ENCODE measurements at regions not wholly inside any gene's neighbourhood (a gene's known extent, or its start where the extent isn't known, plus 50 kb on each side); places are given as distances from the start of the nearest gene placed in this dataset.

DNA sequence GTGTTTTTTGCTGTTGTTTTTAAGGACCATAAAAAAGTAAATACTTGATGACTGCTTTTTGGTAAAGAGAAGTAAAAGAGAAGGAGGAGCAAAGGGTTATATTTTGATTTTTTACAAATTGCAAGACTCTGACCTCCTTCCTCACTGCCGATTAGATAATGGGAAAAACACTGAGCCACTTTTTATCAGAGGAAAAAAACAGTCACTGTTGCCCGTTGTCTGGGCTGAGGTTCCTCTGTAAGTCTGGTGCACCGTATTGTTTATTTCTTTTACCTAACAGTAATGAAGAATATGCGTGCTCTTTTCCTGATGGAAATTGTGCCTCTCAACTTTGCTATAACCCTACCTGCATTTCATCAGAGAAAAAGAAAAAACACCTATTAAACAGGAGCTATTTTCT, 178.7 kb upstream of the EMCN start:
- in situ Hi-C loops (cut with HindIII; ENCODE audit: low sequenced_read_pairs): no loop called here
- no peak for DNase-seq (ENCODE audit: low read depth)
- H3K4me3 ChIP-seq (ENCODE audit: low read depth, low read length): no peak overlapping the region
- TF ChIP-seq, protein P1, sequence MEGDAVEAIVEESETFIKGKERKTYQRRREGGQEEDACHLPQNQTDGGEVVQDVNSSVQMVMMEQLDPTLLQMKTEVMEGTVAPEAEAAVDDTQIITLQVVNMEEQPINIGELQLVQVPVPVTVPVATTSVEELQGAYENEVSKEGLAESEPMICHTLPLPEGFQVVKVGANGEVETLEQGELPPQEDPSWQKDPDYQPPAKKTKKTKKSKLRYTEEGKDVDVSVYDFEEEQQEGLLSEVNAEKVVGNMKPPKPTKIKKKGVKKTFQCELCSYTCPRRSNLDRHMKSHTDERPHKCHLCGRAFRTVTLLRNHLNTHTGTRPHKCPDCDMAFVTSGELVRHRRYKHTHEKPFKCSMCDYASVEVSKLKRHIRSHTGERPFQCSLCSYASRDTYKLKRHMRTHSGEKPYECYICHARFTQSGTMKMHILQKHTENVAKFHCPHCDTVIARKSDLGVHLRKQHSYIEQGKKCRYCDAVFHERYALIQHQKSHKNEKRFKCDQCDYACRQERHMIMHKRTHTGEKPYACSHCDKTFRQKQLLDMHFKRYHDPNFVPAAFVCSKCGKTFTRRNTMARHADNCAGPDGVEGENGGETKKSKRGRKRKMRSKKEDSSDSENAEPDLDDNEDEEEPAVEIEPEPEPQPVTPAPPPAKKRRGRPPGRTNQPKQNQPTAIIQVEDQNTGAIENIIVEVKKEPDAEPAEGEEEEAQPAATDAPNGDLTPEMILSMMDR (IDR thresholded peaks at IDR 0.05; ENCODE audit: low read depth, low read length, missing control alignments): no peak

DNA sequence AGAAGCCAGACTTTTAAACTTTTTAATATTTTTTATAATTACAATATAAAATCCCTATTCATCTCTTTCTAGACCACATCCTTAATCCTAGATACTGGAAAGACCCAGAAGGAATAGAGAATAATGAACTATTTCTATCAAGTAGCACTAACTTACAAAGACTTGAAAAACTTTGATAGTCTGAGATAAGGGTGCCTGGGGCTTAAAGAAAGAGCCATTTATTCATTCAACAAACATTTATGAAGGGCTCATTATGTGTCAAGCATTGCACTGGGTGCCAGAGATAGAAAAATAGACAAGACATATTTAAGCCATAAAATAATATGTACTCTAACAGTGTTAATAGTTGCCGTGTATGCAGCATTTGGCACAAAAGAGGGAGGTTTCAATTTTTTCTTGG, 178.0 kb upstream of the EMCN start:
- H3K4me3 ChIP-seq (ENCODE audit: low read depth, low read length): no peak overlapping the region
- DNase-seq (ENCODE audit: low read depth): no peak
- TF ChIP-seq, protein P1 (IDR thresholded peaks at IDR 0.05; ENCODE audit: low read depth, low read length, missing control alignments): no peak
- in situ Hi-C loops (cut with HindIII; ENCODE audit: low sequenced_read_pairs): no loop called here

DNA sequence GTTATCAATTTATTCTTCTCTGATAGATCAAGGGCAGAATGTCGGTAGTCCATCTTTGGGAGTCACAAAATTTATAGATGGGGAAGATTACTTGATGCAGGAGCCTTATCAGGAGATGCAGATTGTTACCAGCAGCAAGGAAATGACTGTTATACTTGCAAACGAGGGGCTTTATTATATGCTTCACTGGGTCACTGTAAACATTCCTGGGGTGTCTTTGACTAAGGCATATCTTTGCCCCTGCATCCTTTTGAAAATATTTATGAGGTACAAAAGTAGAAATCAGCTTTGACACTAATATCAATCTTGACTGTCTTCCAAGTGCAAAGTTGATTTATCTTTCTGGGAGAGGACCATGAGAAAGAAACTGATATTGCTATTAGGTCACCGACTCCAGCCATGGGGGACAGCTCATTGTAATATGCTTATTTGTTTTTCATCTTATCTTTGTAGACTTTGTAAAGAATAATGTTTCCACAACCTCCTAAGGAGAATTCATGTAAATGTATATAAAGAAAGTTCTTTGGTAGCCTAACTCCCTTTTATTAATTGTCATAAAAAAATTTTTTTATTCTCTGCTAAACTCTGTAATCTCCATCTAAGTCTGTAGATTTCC, 177.3 kb upstream of the EMCN start:
- TF ChIP-seq, protein P1 (IDR thresholded peaks at IDR 0.05; ENCODE audit: low read depth, low read length, missing control alignments): no peak
- no peak overlapping the region for H3K4me3 ChIP-seq (ENCODE audit: low read depth, low read length)
- in situ Hi-C loops (cut with HindIII; ENCODE audit: low sequenced_read_pairs): no loop called here
- DNase-seq (ENCODE audit: low read depth): no peak

DNA sequence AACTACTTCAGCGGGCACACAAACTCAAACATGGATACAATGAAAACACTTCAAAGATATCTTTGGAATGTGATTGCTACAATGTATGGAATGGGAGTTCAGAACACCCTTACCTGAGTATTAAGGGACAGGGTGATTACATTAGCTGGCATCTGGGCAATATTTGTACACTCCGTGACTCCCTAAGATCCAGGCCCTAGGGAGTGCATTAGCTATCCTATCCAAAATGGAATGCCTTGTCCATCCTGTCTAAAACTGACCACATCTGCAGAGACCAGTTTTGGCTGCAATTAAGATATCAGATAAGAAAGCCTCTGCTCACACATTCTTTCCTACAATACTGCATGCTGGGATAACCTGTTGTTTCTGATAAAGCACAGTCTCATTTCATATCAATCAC, 176.6 kb upstream of the EMCN start:
- H3K4me3 ChIP-seq (ENCODE audit: low read depth, low read length): no peak overlapping the region
- TF ChIP-seq, protein P1 (IDR thresholded peaks at IDR 0.05; ENCODE audit: low read depth, low read length, missing control alignments): no peak
- in situ Hi-C loops (cut with HindIII; ENCODE audit: low sequenced_read_pairs): no loop called here
- no peak for DNase-seq (ENCODE audit: low read depth)

DNA sequence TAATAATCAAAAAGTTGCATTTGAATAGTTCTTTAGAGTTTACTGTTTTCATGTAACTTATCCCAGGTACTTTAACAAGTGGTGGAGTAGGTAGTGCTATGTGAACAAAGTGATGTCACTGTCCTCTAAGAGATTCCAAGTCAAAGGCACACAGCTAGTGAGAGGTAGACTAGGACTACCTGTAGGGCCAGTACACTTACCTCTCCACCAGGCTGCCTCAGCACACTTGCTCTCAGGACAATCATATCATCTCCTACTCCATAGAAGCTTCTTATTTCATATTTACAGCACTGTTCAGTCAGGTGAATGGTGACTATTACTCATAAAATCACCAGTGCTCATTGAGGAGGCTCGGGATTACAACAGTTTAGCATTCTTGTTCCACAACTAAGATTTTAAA, 173.0 kb upstream of the EMCN start:
- DNase-seq (ENCODE audit: low read depth): no peak
- in situ Hi-C loops (cut with HindIII; ENCODE audit: low sequenced_read_pairs): no loop called here
- TF ChIP-seq, protein P1 (IDR thresholded peaks at IDR 0.05; ENCODE audit: low read depth, low read length, missing control alignments): no peak
- no peak overlapping the region for H3K4me3 ChIP-seq (ENCODE audit: low read depth, low read length)

DNA sequence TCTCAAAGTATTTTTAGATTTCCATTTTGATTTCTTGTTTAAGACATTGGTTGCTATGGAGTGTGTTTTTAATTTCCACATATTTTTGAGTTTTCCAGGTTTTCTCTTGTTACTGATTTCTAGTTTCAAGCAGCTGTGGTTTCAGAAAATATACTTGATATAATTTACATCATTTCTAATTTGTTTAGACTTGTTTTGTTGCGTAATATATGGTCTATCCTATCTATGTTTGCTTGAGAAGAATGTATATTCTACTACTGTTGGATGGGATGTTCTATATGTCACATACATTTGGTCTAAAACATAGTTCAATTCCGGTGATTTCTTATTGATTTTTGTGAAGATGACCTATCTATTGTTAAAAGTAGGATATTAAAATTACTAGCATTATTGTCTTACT, 170.5 kb upstream of the EMCN start:
- TF ChIP-seq, protein P1 (IDR thresholded peaks at IDR 0.05; ENCODE audit: low read depth, low read length, missing control alignments): no peak
- no peak overlapping the region for H3K4me3 ChIP-seq (ENCODE audit: low read depth, low read length)
- in situ Hi-C loops (cut with HindIII; ENCODE audit: low sequenced_read_pairs): no loop called here
- DNase-seq (ENCODE audit: low read depth): no peak

Measured in astrocyte of the cerebellum (primary cell).